HG03460 (cell line): ENCODE measurements at regions not wholly inside any gene's neighbourhood (a gene's known extent, or its start where the extent isn't known, plus 50 kb on each side); places are given as distances from the start of the nearest gene placed in this dataset.
"Not testable (repeated sequence)": the region's sequence is repeated elsewhere in the genome, so short reads cannot be mapped to it uniquely, and the experiment has no call there.

ENCODE experiments used
- ATAC-seq: cut with Tn5 transposase; IDR thresholded peaks from one replicate; pipeline ENCODE4 v1.9.1; 2021; ENCODE audit not compliant: unreplicated experiment

- no peak for ATAC-seq
Measured at GRCh38 chr6:6940031-6941025, 167.4 kb upstream of the RREB1 start.

- no peak for ATAC-seq
Measured at GRCh38 chr6:6941201-6941600, 166.6 kb upstream of the RREB1 start.

- no peak for ATAC-seq
Measured at GRCh38 chr6:6942091-6942490, 165.7 kb upstream of the RREB1 start.

GRCh38 chr6:6942831-6943230 lies 164.9 kb upstream of the RREB1 start:
- peak; percentile 61 for ATAC-seq

GRCh38 chr6:6943421-6943820 lies 164.3 kb upstream of the RREB1 start:
- no peak for ATAC-seq

- ATAC-seq: no peak
Measured at GRCh38 chr6:6946206-6947155, 161.3 kb upstream of the RREB1 start.

- ATAC-seq: no peak
Measured at GRCh38 chr6:6950373-6951145, 157.2 kb upstream of the RREB1 start.

GRCh38 chr6:6951355-6951754 lies 156.4 kb upstream of the RREB1 start:
- no peak for ATAC-seq

GRCh38 chr6:6952484-6952883 lies 155.3 kb upstream of the RREB1 start:
- ATAC-seq: no peak

- ATAC-seq: not testable (repeated sequence)
Measured at GRCh38 chr6:6952927-6953326, 154.8 kb upstream of the RREB1 start.

GRCh38 chr6:6960571-6961251 lies 147.1 kb upstream of the RREB1 start:
- ATAC-seq: no peak

- no peak for ATAC-seq
Measured at GRCh38 chr6:6962086-6962485, 145.7 kb upstream of the RREB1 start.

GRCh38 chr6:6962699-6963098 lies 145.1 kb upstream of the RREB1 start:
- ATAC-seq: no peak

GRCh38 chr6:6963390-6963789 lies 144.4 kb upstream of the RREB1 start:
- not testable (repeated sequence) for ATAC-seq

- no peak for ATAC-seq
Measured at GRCh38 chr6:6964675-6965074, 143.1 kb upstream of the RREB1 start.

GRCh38 chr6:6966127-6966526 lies 141.6 kb upstream of the RREB1 start:
- ATAC-seq: no peak

- no peak for ATAC-seq
Measured at GRCh38 chr6:6966569-6966968, 141.2 kb upstream of the RREB1 start.

- no peak for ATAC-seq
Measured at GRCh38 chr6:6968357-6968730, 139.4 kb upstream of the RREB1 start.

GRCh38 chr6:6968731-6969552 lies 138.8 kb upstream of the RREB1 start:
- ATAC-seq: no peak
